Bone marrow (tissue), 2 donors: ENCODE measurements at regions not wholly inside any gene's neighbourhood (a gene's known extent, or its start where the extent isn't known, plus 50 kb on each side); places are given as distances from the start of the nearest gene placed in this dataset.

ENCODE experiments used
- DNase-seq, 2 donors: peaks; one replicate each; lab custom pipeline; 2025; lab: John Stamatoyannopoulos, UW

DNA sequence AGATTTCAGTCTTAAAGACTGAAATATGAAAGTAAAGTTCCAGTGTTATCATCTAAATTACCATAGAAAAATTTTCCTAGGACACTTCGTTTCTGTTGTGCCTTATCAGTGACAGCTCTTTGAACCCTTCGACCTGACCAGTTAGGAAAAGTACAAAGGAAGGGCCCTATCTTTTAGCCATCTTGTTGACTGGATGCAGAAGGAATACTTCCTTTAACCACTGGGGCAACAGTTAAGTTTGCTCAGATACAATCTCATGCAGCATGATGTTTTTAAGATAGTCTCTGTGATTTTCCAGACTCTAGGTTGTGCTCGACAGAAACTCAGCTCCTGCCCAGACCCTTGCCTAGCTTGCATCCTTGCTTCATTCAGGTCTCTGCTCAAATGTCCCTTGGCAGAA is 210.5 kb upstream of the RPS6KA3 start:
- no peak for DNase-seq

DNA sequence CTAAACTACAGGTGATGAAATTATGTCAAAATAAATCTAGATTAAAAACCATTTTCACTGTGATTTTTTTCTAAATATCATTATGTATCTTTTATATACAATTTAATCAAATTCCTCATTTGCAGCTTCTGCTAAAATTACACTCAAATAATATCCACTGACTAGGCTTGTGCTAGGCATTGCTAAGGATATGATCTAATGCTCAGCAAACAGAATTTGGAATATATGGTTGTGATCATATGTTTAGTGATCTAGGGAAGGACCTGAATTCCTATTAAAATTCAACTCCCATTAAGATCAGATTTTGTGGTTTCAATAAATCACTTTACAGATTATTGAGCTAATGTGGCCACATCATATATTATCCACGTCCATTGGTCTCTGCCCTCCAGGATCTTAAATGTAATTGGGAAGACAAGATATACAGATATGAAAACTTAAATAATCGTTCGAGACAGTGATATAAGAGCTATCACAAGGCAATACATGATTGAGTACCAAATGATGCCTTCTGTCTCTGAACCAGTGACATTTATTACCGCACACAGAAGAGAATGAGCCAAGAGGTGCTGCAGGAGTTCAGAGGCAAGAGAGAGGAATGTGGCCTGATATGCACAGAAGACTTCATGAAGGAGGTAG is 206.0 kb upstream of the RPS6KA3 start:
- DNase-seq, result no peak

DNA sequence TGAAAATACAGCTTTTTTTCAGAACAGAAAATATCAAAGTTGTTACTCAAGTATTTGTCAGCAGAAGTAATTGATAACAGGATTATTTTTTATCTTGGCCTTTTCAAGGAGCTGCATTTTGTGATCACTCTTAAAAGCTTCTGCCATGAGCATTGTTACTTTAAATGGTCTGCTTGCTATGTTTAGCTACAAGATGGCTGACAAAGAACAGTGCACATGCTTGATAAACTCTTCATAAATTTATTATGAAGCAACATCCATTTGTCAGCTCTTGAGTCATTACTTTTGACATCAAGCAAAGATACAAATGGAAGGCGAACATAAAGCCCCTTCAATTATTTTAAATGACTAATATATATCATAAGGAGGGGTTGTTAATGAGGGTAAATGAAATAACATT is 205.4 kb upstream of the RPS6KA3 start:
- no peak for DNase-seq

DNA sequence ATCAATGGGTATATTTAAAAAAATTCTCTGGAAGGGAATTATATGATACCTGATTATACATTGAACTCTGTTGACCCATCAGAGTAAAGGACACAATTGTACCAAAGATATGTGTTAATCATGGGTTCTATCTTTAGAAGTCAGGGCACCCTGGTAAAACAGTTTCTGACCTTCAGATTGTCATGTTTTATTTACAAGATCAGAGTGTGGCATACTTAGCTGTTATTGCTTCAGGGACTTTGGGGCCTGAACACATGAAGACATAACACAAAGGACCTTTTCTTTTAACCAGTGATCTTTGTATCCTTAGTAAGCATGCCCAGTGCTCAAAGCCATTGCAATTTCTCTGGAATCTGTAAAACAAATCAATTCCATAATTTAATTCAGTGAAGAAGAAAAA is 204.8 kb upstream of the RPS6KA3 start:
- no peak for DNase-seq

DNA sequence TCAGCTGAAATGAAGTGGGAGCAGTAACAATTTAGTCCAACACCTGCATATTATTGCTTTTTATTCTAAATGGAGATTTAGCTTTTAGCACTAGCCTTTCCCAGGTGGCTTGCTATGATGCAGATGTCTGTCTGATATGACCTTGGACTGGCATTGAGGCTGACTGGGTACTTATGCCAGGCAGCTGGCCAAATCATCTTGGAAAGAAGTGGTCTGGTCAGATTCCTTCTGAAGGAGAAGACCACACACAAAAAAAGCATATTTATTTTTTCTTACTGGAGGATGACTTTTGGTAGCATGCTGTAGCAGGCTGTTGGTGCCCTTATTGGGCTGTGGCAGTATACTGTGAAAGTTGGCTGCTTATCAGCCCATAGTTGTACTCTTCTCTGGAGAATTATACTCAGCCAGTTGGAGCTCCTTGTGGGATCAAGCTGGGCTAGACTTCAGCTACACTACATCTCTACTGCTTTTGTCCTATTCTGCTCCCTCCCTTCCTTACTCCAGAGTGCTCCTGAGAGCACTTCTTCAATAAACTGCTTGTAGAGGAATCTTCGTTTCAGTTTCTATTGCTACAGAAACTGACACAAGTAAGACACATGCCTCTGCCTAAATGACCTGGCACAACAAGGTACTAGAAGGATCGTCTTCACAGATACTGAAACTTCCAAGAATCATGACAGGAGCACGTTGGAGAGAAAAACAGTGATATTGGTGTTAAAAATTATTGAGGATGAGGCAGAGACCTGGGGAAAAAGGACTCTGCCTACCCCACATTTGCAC is 196.8 kb upstream of the RPS6KA3 start:
- DNase-seq, result no peak

DNA sequence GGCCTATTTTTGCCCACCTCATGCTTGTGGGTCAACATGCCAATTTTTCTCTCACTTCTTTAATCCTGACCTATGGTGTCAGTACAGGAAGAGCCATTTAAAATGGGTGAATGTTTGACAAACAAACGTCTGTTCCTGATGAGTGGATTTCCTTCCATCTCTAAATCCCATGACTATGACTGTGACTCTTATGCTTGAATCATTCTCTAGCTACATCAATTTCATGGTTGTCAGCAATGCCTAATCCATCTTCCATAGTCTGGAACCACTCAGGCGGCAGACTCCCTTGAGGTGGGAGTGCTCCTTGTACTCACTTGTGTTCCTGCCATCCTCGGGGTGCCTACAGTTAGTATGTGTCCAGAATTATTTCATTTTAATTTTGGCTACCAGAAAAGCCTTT is 194.9 kb upstream of the RPS6KA3 start:
- no peak for DNase-seq

DNA sequence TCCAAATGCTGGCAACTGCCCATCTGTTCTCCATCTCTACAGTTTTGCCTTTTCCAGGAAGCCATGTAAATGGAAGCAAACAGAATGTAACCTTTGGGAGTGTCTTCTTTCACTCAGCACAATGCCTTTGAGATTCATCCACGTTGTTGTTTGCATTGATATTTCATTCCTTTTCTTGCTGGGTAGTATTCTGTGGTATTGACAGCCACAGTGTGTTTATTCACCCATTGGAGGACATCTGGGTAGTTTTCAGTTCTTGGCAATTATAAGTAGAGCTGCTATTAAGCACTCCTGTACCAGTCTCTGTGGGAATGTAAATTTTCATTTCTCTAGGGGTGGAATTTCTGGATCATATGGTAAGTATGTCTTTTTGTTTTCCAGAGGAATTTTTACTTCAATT is 194.3 kb upstream of the RPS6KA3 start:
- DNase-seq, result no peak

DNA sequence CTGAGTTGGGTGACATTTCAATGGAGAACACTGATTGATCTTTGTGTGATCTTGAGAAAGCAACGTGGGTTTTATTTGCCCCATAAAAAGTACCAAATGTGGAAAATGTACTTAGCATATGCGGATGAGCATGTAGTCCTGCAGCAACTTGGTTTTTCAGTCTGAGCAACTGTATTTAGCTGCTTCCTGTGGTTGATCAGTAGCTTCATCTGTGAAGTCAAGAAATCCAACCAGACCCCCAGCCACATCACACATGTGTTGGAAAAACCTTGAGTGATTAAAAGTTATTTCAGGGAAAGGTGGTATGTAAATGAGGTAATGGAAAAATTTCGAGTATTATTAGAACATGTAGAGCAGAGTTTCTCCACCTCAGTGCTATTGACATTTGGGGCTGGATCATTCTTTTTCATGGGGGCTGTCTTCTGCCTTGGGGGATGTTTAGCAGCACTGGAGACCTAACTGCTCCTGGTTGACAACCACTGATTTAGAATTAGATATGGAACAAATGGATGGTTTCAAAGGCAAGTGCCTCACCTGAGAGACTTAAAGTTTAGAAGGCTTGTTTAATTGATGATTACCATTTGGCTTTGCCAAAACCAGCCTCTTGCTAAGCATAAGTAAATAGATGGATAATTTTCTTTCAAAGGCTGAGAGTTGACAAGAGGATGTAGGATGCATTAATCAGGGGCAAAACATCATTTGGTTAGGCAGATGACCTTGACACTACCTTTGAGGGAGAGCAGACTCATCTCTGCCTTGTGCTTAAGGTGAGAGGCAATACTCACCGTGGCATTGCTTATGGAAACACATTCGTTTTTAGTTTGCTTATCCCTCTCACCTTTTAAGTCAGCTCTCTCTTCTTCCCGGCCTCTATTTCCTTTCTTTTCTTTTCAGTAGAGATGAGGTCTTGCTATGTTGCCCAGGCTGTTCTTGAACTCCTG is 193.0 kb upstream of the RPS6KA3 start:
- DNase-seq, result no peak

DNA sequence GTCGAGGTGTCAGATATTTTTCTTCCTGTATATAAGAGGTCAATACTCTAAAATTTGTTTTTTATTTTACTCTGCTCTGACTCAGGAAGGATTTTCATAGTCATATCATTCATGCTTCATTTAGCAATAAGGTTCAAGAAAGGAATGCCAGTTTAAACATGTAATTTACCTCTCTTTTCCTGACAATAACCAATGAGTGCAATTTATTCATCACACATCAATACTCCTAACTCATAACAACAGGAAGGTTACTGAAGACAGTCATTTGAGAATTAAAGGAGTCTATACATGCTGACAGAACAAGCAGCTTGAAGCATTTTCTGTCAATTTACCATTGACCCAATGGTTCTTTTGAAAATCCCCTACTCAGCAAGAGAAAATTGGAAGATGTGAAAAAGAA is 190.3 kb upstream of the RPS6KA3 start:
- DNase-seq, result no peak

DNA sequence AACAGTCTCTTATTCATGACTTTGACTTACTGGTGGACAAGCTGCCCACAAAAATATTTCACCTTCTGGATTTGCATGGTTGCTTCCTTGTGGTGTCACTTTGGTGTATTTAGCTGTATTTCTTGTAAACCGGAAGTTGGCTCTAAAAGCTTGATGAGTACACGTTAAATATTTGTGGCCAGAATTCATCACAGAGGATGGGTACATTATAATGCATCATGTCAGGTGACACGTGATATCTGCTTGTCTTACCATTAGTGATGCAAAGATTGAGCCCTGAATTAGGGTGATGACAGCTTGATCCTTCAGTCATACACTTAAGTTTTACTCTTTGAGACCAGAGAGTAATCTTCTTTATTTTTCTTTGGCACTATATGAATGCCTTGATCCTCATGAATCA is 188.3 kb upstream of the RPS6KA3 start:
- no peak for DNase-seq

DNA sequence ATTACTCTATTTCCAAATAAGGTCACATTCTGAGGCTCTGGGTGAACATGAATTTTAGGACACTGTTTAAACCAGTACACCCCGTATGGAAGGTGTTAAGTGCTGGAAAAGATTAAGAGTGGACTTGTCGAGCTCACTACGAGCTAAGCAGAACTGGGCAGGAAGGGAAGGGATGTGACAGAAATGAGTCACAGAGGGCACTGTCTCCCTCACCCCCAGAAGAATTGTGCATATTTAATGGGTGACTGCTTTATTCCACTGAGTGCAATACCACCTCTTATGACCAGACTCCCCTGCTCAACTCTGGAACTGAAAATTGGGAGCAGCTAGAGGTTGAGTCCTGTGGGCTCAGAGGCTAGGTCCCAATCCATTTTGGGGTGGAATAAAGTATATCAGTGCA is 187.4 kb upstream of the RPS6KA3 start:
- no peak for DNase-seq

DNA sequence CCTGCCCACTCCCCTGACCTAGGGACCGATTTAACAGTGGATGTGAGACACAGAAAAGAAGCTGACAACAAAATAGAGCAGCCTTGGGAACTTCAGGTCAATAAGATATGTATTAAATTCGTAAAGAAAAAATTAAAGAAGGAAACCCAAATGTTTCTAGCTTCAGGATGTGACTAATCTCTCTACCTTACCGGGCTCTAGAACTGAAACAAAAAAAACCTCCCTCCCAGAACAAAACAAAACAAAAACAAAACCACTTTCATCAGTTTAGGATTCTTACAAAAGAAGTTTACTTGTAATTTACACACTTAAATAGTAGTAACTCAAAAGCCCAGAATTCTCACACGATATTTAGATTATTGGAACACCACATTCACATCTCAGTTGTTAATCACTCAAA is 185.8 kb upstream of the RPS6KA3 start:
- DNase-seq, result peak in 1 of 2 donors; percentile 21

DNA sequence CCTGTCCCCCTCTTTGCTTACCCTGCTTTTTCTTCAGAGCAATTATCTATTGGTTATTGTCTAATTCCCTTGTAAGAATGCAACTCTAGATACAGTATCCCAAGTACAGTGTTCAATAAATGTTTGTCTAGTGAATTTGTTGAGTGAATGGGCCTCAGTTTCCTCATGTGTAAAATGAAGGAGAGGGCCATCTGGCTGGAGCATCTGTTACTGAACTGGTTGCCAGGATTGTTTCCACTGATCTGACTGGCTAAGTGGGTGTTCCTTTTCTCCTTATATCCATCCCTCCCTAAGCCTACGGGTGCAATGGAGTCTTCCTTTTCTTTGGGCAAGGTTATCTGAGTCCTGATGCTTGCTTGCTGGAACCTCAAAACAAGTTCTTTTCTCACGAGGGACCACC is 185.2 kb upstream of the RPS6KA3 start:
- DNase-seq, result no peak

DNA sequence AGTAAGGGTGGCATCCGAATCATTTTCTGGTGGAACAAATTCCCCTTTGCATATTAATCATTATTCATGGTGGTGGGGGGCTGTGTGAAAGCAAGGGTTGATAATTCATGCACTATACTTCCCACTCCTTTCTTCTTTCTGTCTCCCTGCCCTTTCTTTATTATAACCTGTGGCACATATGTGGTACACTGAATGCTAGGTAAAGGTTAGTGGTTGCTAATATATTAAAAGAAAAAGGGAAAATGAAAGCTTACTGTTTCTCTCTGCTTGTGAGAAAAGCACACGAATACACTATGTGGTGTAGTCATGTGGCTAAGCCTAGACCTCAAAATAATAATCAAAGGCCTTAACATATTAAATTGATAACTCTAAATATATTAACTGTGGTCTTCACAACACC is 178.4 kb upstream of the RPS6KA3 start:
- DNase-seq, result no peak

DNA sequence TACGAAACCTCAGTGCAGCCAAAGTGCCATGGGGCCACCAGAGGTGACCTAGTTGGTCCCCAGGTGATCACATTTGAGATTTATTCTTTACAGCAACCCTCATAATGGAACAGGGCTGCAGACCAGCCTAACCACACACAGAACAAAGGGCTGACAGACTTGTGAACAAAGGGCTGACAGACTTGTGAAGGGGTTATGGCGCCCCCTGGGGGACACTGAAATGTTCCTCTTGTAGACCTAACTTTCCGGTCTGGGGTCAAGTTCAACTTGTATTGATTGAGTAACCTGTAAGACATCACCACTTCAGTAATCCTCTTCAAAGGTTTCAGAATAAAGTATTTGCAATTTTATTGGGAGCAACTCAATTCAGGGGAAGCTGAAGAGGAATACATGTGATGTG is 175.9 kb upstream of the RPS6KA3 start:
- peak; percentile 25 to 44 for DNase-seq

DNA sequence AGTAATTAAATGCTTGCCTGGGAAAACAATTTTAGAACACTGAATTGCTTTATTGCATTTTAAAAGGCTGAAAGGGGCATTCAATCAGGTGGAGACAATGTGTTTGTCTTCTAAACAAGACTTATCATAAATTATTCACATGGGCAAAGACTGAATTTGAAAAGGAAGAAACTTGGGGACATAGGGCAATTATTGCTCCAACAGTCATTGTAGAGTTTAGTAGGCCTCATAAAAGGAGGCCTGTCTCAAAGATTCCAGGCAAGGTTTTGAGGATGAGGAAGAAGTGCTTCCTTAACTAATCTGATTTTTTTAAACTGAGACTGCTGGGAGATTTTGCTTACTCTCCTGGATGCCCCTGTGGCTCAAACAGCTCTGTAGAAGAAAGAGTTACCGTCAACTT is 174.4 kb upstream of the RPS6KA3 start:
- no peak for DNase-seq

DNA sequence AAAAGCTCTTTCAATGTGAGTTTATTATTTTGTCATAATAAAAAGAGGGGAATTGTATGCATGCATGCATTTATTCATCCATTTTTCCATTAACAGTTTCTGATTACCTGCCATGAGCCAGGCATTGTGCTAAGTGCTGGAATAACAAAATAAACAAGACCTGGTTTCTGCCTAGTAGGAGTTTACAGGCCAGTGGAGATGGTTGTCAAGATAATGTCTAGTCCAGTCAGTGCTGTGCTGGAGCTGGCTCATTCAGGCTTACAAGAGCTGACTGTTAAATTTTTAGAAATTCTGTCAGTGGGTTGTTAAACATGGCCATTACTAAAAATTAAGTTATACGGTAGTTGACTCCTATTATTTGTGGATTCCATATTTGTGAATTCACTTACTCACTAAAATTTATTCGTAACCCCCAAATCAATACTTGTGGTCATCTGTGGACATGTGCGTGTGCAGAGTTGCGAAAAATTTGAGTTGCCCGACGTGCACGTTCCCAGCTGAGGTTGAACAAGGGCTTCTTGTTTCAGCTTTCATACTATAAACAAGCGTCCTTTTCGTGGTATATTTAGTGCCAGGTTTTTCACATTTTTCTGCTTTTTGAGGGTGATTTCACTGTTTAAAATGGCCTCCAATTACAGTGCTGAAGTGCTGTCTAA is 172.3 kb upstream of the RPS6KA3 start:
- DNase-seq, result no peak

DNA sequence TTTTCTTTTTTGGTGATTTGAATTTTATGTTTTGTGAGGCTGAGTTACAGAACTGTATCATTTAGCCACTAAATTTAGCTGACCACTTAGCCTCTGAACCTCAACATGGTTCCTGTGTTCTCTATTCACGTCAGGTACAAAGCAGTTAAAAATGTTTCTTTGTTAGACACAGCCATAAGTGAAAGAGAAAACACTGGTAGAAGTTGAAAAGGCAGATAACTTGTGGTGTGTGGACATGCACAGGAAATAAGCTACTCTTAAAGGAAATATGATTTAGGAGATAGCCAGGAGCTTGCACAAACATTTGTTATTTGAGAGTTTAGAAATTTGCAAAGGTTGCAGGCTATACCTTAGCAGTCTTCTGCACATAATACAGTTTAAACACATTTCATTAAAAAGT is 171.0 kb upstream of the RPS6KA3 start:
- DNase-seq, result peak in 1 of 2 donors; percentile 65

DNA sequence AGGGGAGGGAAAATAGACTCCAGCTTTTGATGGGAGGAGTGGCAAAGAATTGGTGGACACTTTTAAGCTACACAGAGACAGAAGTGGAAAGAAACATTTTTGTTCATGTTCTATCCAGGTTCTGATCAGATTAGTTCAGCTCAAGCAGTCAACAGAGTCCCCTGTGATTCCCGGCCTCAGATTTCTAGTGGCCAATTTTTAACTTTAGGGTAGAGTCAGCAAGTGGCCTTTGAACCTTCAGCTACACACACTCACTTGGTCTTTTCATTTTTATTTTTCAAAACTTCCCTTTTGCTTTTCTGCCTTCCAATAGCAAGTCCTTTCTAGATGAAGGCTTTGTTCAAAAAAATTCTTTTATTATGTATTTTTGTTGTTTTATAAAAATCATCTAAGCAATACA is 169.2 kb upstream of the RPS6KA3 start:
- no peak for DNase-seq

DNA sequence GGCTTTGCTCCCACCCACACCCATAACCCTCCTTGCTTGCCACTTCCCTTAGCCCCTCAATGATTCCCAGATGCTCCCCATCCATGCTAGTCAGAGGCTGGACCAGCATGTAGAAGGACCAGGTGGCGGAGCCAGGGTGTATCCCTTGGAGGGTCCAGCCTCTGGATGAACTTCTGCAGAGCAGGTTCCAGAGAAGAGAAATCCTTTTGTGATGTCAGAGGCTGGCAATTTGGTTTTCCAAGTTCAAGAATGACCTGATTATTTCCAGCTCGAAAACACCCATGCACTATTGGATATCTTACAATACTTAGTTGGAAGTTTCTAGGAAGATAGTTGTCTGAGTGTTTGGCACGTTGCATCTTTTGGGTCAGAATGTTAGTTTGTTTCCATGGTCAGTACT is 168.3 kb upstream of the RPS6KA3 start:
- DNase-seq, result no peak

DNA sequence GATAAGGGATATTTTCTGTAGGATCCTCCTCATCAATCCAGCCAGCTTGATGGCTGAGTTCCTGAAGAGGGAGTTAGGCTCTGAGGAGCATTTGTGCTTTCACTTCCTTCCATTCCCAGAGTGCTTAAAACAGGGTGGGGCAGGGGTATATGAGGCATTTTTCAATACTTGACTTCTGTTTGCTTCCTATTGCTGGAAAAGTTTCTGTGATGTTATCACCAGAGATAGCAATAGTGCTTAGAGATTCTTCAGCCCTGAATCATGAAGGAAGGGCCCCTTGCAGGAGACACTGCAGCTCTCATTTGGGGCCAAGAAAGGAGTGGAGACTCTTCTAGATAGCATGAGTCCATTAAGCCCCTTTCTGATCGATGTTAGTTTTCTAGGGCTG is 166.7 kb upstream of the RPS6KA3 start:
- no peak for DNase-seq

DNA sequence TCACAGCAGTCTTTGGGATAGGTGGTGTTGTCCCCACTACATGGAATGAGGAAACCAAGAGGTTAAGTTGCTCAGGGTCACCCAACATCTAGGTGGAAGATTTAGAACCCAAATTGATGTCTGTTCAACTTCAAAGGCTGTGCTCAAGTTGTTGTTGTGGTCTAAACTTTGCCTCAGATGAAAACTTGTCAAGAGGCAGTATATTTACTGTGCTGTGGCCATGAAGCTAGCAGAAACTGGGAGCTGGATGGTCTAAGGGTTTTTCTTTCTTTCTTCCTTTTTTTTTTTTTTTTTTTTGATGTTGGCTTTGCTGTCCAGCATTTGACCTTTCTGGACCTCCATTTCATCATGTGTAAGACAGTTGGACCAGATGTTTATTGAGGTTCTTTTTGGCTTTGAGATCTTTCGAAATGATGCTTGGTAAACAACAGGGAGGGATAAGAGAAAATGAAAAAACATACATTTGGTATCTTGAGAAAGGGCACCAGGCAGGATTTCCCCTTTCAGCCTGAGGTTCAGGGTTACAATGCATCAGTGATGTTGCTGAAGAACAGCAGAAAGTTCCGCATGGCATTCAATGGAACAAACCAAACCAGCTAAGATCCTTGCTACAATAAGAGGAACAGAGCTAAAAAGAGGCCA is 166.2 kb upstream of the RPS6KA3 start:
- DNase-seq, result no peak
